ENCODE measurements at regions not wholly inside any gene's neighbourhood (a gene's known extent, or its start where the extent isn't known, plus 50 kb on each side); places are given as distances from the start of the nearest gene placed in this dataset.
"Not testable (repeated sequence)": the region's sequence is repeated elsewhere in the genome, so short reads cannot be mapped to it uniquely, and the experiment has no call there.

DNA sequence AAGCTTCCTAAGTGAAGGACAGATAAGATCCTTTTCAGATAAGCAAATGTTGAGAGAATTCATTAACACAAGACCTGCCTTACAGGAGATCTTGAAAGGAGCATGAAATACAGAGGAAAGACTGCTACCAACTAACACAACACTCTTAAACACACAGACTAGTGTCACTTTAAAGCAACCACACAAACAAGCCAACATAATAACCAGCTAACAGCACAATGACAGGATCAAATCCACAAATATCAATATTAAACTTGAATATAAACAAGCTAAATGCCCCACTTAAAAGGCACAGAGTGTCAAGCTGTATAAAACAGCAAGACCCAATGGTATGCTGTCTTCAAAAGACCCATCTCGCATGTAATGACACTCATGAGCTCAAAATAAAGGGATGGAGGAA is 70.8 kb upstream of the HMGXB4 start:
- no peak for DNase-seq

DNA sequence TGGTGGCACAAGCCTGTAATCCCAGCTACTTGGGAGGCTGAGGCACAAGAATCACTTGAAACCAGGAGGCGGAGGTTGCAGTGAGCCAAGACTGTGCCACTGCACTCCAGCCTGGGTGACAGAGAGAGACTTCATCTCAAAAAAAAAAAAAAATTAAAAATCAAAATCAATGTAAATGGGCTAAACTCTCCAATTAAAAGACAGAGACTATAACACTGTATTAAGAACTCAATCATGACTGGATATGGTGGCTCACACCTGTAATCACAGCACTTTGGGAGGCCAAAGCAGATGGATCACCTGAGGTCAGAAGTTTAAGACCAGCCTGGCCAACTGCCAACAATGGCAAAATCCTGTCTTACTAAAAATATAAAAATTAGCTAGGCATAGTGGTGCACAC is 68.4 kb upstream of the HMGXB4 start:
- DNase-seq: not testable (repeated sequence)

DNA sequence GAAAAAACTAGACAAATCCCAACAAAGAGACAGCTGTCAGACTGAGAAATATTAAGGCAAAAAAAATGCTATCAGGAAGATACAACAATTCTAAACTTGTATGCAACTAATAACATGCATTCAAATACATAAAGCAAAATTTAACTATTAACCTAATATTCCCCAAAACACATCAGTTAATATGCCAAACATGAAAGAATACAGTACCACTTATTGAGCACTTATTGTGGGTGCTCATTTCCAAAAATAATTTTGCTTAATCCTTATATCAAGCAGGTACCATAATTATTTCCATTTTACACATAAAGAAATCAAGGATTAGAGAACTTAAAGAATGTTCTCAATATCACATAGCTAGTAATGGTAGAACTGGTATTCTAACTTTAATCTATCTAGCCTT is 67.7 kb upstream of the HMGXB4 start:
- DNase-seq: no peak

DNA sequence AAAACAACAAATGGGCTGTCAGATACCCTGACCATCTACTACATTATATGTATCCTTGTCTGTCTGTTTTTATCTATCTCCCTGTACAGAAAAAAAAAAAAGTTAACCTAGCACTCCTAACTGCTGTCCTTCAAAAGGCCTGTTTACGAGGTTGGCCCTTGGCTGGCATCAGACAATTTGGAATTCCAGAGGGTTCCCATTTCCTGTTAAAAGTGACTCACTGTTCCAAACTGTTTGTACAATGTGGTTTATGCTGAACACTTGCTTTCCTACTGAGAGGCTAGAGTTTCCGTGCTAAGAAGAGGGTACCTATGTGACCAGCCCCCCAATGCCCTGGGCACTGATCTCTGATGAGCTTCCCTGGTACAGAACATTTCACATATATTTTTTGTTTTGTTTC is 65.9 kb upstream of the HMGXB4 start:
- no peak for DNase-seq

DNA sequence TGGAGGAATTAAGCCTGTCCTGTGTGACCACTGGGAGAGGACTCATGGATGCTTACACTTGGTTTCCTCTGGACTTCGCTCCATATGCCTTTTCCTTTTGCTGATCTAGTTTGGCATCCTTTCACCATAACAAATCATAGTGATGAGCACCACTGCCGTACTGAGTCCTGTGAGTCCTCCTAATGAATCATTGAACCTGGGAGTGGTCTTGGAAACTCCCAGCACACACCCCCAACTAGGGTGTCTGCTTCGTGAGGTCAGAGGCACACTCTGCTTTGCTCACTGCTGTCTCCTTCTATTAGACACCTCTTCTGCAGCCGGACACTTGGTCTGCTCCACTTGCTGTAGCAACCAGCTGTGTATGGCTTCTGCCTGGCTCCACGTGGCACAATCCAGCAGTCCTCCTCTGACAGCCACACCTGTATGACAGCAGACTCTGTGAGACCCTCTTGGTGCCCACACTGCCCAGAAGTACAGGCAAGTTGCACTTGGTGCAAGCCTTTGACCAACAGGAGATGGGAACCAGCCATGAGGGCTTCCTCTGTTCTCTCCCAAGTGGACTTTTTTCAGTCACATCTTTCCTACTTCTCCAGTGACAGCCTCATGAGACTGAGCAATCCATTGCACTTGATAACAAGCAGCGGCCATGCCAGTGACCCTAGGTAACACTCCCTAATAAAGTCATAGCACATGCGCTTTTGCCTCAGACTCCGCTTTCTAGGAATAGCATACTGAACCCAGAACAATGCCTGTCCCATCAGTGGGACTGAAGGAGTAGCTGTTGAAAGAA is 65.0 kb upstream of the HMGXB4 start:
- no peak for DNase-seq

DNA sequence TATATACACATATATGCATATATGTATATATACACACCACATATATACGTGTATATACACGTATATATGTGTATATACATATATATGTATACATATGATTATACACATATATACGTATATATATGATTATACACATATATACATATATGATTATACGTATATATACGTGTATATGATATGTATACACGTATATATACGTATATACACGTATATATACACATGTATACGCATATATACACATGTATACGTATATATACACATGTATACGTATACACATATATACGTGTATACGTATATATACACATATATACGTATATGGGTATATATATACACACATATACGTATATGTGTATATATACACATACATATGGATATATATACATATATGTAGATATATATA is 62.1 kb upstream of the HMGXB4 start:
- DNase-seq: no peak

DNA sequence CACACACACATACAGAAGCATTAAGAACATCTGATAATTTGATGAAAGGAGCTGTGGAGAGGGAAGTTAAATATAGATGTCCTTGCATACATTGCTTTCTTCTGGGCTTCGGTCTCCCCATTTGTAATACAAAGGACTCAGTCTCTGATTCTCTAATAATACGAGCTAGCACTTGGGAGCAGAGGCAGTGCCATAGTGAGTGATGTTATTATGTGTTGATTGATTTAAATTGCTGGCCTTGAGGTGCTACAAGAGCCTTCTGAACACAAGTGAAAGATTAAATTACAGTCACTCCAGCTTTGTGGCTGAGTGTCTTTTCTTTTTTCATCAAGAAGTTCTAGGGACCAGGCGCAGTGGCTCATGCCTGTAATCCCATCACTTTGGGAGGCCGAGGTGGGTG is 61.5 kb upstream of the HMGXB4 start:
- DNase-seq: no peak

DNA sequence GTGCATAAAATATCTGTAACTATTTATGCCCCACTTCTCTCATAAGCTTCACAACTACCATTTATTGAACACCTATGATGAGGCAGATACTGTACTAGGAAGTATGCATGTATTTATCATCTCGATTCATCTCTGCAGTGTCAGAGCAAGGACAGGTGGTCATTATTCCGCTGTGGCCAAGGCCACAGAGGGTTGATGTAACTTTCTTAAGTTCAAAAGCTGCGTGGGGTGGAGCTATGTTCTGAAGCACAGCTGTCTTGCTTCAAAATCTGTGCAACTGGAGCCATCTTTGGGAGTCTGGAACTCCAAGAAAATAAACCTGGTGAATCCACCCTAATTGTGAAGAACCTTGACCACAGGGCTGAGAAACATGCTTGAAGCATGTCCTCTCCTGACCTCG is 60.2 kb upstream of the HMGXB4 start:
- no peak for DNase-seq

DNA sequence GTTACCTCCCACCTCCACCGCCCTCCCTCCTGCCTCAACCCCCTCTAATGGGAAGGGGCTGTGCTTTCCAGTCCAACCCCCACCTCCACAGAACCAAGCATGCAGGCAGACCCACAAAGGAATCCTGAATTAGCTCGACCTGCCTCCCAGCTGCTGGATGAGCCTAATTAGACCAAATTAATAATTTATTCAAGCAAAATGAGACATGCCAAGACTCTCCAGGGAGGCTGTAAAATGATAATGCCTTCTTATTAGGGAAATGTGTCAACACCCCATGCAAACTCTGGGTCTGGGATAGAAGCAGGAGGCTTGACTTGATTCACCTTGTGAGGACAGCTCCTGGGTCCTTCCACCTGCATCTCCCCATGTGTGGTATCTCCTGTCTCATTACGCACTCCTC is 59.4 kb upstream of the HMGXB4 start:
- no peak for DNase-seq

DNA sequence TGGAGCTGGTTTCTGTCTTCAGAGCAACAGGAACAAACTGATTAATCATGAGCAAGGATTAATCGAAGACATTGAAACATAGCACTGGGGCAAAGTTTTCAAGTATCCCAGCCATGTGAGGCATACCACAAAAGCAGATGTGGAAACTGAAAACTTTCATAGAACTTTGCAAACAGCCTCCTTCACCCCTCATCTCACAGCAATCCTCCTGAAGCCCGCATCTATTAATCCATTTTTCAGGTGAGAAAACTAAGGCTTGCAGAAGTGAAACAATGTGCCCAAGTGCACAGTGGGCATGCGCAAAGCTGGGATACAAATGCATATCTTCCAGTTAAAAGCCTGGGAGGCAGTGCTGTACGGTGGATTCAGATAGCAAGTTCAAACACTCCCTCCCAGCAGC is 58.6 kb upstream of the HMGXB4 start:
- DNase-seq: no peak

DNA sequence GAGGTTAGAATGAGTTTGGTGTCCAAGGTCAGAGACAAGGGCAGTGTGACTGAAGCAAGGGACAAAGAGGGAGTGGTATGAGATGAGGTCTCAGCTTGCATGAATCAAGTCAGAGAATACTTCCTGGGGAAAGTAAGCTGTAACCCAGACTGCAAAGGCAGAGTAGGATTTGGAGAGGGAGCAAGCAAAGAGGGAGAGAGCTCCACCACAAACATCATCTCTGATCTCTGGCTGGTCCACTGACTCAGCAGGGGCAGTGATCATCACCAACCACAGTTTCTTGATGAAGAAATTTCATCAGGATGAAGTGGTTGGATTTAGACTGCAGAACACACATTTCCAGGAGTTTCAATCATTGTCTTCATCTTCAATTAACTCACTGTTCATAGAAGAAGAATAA is 54.9 kb upstream of the HMGXB4 start:
- DNase-seq: no peak

DNA sequence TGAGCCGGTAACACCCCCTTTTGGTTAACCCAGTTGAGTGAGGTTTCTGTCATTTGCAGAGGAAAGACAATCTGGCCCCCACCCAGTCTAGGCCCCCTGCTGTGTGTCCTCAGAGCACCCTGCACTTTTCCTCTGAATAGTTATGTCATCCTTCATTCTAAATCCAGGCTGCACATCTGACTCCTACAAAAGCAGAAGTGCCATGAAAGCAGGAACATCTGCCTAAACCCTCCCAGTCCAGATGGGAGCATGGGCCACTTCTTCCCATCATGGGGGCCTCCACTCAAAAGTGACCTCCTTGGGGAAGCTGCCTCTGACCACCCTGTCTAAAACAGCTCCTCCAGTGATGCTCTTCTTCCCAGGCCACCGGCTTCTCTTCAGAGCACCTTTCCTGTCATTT is 53.7 kb upstream of the HMGXB4 start:
- DNase-seq: no peak

DNA sequence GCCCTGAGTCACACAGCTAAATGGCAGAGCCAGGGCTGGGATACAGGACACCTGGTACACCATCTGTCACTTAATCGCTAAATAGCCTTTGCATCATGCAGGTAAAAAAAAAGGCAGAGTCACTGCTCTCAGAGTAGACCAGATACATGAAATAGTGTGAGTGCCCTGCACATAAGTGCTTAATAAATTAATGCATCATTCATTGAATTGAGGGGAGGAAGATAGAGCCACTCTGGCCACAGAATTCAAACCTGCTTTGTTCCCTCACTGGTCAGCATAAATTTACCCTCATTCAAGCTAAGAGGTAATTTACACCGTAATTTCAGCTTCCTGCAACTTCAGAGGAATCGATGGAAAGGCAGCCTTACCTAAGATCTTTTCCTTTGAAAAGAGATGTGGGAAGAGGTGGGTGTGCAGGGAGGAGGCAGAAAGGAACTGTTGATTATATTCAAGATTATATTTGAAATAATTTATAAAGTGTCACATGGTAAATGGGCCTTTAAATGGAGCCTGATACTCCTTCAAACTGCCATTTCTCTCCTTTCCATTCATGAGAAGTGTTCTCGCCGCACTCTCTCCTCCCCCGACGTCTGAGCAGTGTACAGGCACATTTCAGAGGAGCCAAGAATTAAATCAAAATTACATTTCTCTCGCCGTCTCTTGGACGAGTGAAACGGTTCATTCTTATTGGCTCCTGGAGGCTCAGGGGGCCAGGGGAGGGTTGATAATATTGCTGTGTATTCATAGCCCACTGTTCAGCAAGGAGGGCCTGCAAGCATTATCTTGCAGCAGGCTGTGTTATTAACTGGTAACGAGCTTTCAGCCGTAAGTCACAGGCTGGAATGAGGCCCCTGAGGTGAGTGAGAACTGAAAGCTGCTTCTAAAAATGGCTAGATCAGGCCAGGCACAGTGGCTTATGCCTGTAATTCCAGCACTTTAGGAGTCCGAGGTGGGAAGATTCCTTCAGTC is 52.2 kb upstream of the HMGXB4 start:
- no peak for DNase-seq

DNA sequence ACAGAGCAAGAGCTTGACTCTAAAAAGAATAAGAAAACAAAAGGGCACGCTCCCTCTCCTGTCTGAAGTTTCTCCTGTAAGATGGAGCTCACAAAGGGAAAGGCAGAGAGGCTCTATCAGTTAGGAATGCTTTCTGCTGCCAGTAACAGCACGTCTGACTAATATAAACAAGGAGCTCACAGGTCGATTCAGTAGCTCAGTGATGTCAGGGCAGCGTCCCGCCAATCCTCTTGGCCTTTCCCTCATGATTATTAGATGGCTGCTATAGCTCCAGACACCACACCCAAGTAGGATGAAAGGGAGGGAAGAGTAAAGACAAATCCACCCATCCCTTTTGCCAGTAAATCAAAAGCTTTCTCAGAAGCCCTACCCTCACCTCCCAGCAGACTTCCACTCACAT is 51.3 kb upstream of the HMGXB4 start:
- DNase-seq: peak; percentile 22

DNA sequence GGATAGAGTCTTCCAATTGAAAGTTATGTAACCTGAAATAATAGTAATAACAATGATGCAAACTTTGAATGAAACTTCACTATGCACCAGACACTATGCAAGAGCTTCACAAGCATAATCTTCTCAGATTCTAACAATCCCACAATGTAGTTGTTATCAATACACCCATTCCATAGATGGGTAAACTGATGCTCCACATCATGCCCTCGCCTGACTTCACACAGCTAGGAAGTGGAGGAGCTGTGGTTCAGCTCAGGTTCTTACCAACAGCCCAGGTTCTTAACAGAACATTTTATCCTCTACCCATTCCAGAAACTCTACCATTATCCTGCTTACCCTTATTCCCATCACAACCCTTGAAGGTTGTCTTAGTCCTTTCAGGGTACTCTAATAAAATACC is 50.4 kb upstream of the HMGXB4 start:
- DNase-seq: no peak
